ENCODE measurements at regions not wholly inside any gene's neighbourhood (a gene's known extent, or its start where the extent isn't known, plus 50 kb on each side); places are given as distances from the start of the nearest gene placed in this dataset.
"Not testable (repeated sequence)": the region's sequence is repeated elsewhere in the genome, so short reads cannot be mapped to it uniquely, and the experiment has no call there.

DNA sequence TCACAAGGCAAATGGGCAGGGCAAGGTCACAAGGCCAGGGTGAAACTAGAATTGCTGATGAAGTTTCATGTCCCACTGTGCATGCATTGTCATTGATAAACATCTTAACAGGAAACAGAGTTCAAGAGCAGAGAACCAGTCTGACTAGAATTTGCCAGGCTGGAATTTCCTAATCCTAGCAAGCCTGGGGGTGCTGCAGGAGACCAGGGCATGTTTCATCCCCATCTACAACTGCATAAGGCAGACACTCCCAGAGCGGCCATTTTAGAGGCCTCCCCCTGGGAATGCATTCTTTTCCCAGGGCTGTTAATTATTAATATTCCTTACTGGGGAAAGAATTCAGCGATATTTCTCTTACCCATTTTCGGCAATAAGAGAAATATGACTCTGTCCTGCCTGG lies 172.6 kb upstream of the XIST start:
- TF ChIP-seq, protein P1, sequence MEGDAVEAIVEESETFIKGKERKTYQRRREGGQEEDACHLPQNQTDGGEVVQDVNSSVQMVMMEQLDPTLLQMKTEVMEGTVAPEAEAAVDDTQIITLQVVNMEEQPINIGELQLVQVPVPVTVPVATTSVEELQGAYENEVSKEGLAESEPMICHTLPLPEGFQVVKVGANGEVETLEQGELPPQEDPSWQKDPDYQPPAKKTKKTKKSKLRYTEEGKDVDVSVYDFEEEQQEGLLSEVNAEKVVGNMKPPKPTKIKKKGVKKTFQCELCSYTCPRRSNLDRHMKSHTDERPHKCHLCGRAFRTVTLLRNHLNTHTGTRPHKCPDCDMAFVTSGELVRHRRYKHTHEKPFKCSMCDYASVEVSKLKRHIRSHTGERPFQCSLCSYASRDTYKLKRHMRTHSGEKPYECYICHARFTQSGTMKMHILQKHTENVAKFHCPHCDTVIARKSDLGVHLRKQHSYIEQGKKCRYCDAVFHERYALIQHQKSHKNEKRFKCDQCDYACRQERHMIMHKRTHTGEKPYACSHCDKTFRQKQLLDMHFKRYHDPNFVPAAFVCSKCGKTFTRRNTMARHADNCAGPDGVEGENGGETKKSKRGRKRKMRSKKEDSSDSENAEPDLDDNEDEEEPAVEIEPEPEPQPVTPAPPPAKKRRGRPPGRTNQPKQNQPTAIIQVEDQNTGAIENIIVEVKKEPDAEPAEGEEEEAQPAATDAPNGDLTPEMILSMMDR (IDR thresholded peaks at IDR 0.05 in 8 of 11, conservative IDR thresholded peaks at IDR 0.05 in 3 of 11): not testable (repeated sequence)
- not testable (repeated sequence) for TF ChIP-seq POLR2A (IDR thresholded peaks at IDR 0.05)
